ENCODE measurements at regions not wholly inside any gene's neighbourhood (a gene's known extent, or its start where the extent isn't known, plus 50 kb on each side); places are given as distances from the start of the nearest gene placed in this dataset.

DNA sequence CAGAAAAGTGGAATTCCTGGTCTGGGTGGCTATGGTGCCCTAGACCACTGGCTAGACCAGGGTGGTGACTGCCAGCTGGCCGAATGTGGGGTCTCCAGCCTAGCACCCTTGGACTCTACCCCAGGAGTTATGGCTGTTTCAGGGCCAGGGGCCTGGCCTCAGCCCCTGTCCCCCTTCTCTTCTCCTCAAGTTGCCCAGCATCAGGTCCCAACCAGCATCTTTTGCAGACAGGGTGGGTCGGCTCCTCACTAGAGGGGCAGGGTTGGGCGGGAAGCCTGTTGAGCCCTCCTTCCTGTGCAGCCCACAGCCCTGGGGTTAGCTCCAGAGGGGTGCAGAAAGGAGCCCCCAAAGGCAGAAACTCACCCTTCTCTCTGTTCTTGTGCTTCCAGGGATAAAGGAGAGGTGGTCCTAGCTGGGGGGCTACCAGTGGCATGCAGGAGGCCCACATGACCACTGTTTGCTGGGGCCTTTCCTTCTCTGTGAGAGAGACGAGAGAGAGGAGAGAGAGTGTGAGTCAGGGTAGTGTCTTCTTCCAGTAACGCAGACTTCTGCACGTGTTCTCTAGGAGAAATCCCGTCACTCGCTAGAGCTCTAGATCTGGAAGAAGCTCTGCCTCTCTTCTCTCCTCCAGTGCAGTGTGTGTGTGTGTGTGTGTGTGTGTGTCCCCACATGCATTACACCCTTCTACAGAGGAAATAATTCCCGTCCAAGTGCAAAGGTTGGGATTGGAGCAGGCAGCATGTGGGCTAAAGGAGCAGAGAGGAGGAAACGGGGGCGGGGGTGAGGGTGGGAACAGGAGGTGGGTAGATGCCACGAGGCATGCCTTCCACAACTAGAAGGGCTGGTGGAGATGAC lies 209.4 kb downstream of the SEC14L1 start:
- H3K4me3 ChIP-seq (ENCODE audit: low read depth in 1 of 2, low read length in 1 of 2) = no peak overlapping the region
- no peaks in the 10 kb centered on the region for H3K36me3 ChIP-seq
- TF ChIP-seq, protein P1, sequence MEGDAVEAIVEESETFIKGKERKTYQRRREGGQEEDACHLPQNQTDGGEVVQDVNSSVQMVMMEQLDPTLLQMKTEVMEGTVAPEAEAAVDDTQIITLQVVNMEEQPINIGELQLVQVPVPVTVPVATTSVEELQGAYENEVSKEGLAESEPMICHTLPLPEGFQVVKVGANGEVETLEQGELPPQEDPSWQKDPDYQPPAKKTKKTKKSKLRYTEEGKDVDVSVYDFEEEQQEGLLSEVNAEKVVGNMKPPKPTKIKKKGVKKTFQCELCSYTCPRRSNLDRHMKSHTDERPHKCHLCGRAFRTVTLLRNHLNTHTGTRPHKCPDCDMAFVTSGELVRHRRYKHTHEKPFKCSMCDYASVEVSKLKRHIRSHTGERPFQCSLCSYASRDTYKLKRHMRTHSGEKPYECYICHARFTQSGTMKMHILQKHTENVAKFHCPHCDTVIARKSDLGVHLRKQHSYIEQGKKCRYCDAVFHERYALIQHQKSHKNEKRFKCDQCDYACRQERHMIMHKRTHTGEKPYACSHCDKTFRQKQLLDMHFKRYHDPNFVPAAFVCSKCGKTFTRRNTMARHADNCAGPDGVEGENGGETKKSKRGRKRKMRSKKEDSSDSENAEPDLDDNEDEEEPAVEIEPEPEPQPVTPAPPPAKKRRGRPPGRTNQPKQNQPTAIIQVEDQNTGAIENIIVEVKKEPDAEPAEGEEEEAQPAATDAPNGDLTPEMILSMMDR (IDR thresholded peaks at IDR 0.05) = no peak

DNA sequence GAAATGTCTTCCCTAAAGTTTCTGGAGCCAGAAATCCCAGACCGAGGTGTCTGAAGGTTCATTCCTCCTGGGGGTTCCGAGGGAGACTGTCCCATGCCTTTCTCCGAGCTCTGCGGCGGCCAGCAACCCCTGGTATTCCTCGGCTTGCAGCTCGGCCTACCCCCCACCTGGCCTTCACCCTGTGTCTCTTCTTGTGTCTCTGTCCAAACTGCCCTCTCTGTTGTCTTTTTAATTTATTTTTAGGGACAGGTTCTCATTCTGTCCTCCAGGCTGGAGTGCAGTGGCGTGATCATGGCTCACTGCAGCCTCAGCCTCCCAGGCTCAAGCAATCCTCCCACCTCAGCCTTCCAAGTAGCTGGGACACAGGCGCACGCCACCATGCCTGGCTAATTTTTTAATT lies 211.7 kb downstream of the SEC14L1 start:
- Histone ChIP-seq H3K36me3 (no peaks in the 10 kb centered on the region), H3K4me1 (ENCODE audit: control insufficient read depth in 1 of 2, insufficient read depth in 1 of 2, low read depth in 1 of 2, low read length in 1 of 2) (peaks cover 0 to 5% of the 10 kb centered on the region in 2 experiments), H3K9me3 (no peaks in the 10 kb centered on the region), H3K27ac (no peak overlapping the region), H3K4me3 (ENCODE audit: low read depth in 1 of 2, low read length in 1 of 2) (no peak overlapping the region), H3K27me3 (no peaks in the 10 kb centered on the region)
- TF ChIP-seq, protein P1 (IDR thresholded peaks at IDR 0.05) = no peak

More for the DNA sequence above, 209.4 kb downstream of the SEC14L1 start:
- Histone ChIP-seq H3K4me1 (ENCODE audit: control insufficient read depth in 1 of 2, insufficient read depth in 1 of 2, low read depth in 1 of 2, low read length in 1 of 2) (no peaks in the 10 kb centered on the region), H3K27me3 (no peaks in the 10 kb centered on the region), H3K27ac (no peak overlapping the region), H3K9me3 (no peaks in the 10 kb centered on the region)

DNA sequence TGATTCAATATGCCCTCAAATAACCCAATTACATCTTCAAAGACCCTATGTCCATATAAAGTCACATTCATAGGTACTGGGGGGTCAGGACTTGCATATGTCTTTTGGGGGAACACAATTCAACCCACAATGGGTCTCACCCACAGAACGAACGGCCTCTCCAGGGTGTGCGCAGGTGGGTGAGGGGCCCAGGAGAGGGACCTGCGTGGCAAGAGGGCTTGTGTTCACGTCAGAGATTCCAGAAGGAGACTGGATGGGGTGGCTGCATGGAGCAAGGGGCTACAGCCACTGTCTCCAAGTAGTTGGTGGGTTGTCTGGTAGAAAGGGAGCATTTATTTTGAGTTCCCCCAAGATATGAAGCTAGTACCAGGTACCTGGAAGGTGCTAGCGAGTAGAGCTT lies 212.2 kb downstream of the SEC14L1 start:
- Histone ChIP-seq H3K4me3 (ENCODE audit: low read depth in 1 of 2, low read length in 1 of 2) (no peak overlapping the region), H3K9me3 (no peaks in the 10 kb centered on the region), H3K27me3 (no peaks in the 10 kb centered on the region), H3K36me3 (no peaks in the 10 kb centered on the region), H3K27ac (no peak overlapping the region), H3K4me1 (ENCODE audit: control insufficient read depth in 1 of 2, insufficient read depth in 1 of 2, low read depth in 1 of 2, low read length in 1 of 2) (peaks cover 0 to 5% of the 10 kb centered on the region in 2 experiments)
- TF ChIP-seq, protein P1 (IDR thresholded peaks at IDR 0.05) = no peak

DNA sequence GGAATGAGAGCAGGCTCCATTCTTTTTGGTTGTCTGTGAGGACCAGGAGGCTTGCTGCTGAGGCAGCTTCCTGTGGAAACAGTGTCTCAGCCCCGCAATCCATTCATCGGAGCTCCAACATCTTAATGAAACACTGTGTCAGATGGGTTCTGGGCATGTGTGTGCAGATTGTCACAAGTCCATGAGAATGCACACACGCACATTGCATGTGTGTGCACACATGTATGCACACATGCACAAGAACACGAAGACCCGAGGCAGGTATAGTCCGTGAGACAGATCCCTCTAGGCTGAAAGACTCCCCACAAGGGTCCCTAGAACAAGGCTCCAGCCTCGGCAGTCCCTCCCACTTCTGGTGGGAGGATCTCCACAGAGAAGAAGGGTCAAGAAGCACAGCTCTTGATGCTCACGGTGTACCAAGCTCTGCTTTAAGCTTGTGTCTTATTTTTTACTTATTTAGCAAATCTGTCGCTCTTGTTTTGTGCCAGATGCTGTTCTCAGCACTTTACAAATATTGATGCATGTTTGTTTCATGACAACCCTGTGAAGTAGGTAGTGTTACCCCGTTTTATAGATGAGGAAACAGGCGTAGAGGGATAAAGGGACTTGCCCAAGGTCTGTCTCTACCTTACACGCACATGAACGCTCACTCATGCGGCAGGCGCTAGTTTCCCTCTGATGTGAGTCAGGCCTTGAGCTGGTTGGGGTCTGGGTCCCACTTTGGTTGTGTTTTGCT lies 213.1 kb downstream of the SEC14L1 start:
- no peaks in the 10 kb centered on the region for H3K36me3 ChIP-seq
- TF ChIP-seq, protein P1 (IDR thresholded peaks at IDR 0.05) = no peak
- no peak overlapping the region for H3K4me3 ChIP-seq (ENCODE audit: low read depth in 1 of 2, low read length in 1 of 2)
- H3K27me3 ChIP-seq = no peaks in the 10 kb centered on the region
- H3K4me1 ChIP-seq (ENCODE audit: control insufficient read depth in 1 of 2, insufficient read depth in 1 of 2, low read depth in 1 of 2, low read length in 1 of 2) = peaks cover 0 to 5% of the 10 kb centered on the region in 2 experiments
- no peak overlapping the region for H3K27ac ChIP-seq
- H3K9me3 ChIP-seq = no peaks in the 10 kb centered on the region

DNA sequence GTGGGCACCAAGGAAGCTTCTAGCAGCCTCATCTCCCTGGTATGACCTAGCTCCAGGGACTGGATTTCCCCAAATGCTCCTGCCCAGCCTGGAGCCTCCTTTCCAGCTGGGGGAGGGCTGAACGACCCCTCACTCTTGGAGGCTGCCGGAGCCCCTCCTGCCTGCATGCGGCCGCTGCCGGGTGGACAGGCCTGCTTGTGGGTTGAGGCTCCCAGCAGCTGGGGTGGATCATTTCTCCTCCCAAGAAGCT lies 213.6 kb downstream of the SEC14L1 start:
- Histone ChIP-seq H3K4me3 (ENCODE audit: low read depth in 1 of 2, low read length in 1 of 2) (no peak overlapping the region), H3K27me3 (no peaks in the 10 kb centered on the region), H3K4me1 (ENCODE audit: control insufficient read depth in 1 of 2, insufficient read depth in 1 of 2, low read depth in 1 of 2, low read length in 1 of 2) (peaks cover 0 to 5% of the 10 kb centered on the region in 2 experiments), H3K36me3 (no peaks in the 10 kb centered on the region), H3K27ac (no peak overlapping the region), H3K9me3 (no peaks in the 10 kb centered on the region)
- TF ChIP-seq, protein P1 (IDR thresholded peaks at IDR 0.05) = no peak

Data from neutrophil (primary cell).